GM18867 (cell line): ENCODE measurements at regions not wholly inside any gene's neighbourhood (a gene's known extent, or its start where the extent isn't known, plus 50 kb on each side); places are given as distances from the start of the nearest gene placed in this dataset.
"Not testable (repeated sequence)": the region's sequence is repeated elsewhere in the genome, so short reads cannot be mapped to it uniquely, and the experiment has no call there.

Experiments
- ATAC-seq: cut with Tn5 transposase; IDR thresholded peaks from one replicate; pipeline ENCODE4 v1.9.1; 2021; ENCODE audit warnings: mild to moderate bottlenecking, moderate library complexity; ENCODE audit not compliant: unreplicated experiment

- no peak for ATAC-seq
Measured at GRCh38 chr3:76311941-76312340, 526.6 kb upstream of the ZNF717 start.

- not testable (repeated sequence) for ATAC-seq
Measured at GRCh38 chr3:76315906-76316305, 530.6 kb upstream of the ZNF717 start.

GRCh38 chr3:76321614-76322013 is 536.3 kb upstream of the ZNF717 start:
- no peak for ATAC-seq

GRCh38 chr3:76324101-76324500 is 538.8 kb upstream of the ZNF717 start:
- ATAC-seq: no peak

- no peak for ATAC-seq
Measured at GRCh38 chr3:76345878-76346277, 560.5 kb upstream of the ZNF717 start.

- no peak for ATAC-seq
Measured at GRCh38 chr3:76346690-76347089, 561.3 kb upstream of the ZNF717 start.

GRCh38 chr3:76349715-76350480 is 564.5 kb upstream of the ZNF717 start:
- ATAC-seq: no peak

GRCh38 chr3:76352051-76352450 is 566.7 kb upstream of the ZNF717 start:
- no peak for ATAC-seq

GRCh38 chr3:76352511-76353284 is 567.3 kb upstream of the ZNF717 start:
- ATAC-seq: no peak

GRCh38 chr3:76353683-76354082 is 568.3 kb upstream of the ZNF717 start:
- ATAC-seq: no peak

GRCh38 chr3:76361010-76361409 is 575.7 kb upstream of the ZNF717 start:
- no peak for ATAC-seq

- no peak for ATAC-seq
Measured at GRCh38 chr3:76362643-76363042, 577.3 kb upstream of the ZNF717 start.

- ATAC-seq: no peak
Measured at GRCh38 chr3:76365275-76365674, 579.9 kb upstream of the ZNF717 start.

- ATAC-seq: no peak
Measured at GRCh38 chr3:76367281-76367680, 581.9 kb upstream of the ZNF717 start.

GRCh38 chr3:76369170-76369569 is 583.8 kb upstream of the ZNF717 start:
- ATAC-seq: peak; percentile 58

GRCh38 chr3:76370749-76371520 is 585.6 kb upstream of the ZNF717 start:
- ATAC-seq: no peak

GRCh38 chr3:76372497-76372896 is 587.1 kb upstream of the ZNF717 start:
- ATAC-seq: no peak

- no peak for ATAC-seq
Measured at GRCh38 chr3:76377074-76377473, 591.7 kb upstream of the ZNF717 start.

- ATAC-seq: no peak
Measured at GRCh38 chr3:76378789-76379188, 593.4 kb upstream of the ZNF717 start.

- ATAC-seq: no peak
Measured at GRCh38 chr3:76383781-76384180, 598.4 kb upstream of the ZNF717 start.

- no peak for ATAC-seq
Measured at GRCh38 chr3:76387000-76387399, 601.7 kb upstream of the ZNF717 start.

GRCh38 chr3:76400141-76400540 is 614.8 kb upstream of the ZNF717 start:
- ATAC-seq: no peak
